GM12878 (cell line): ENCODE measurements at regions not wholly inside any gene's neighbourhood (a gene's known extent, or its start where the extent isn't known, plus 50 kb on each side); places are given as distances from the start of the nearest gene placed in this dataset.

Experiments
- ATAC-seq: fragments of 200-7000 bp; cut with Tn5 transposase; 3 replicates; pipeline ENCODE4 v1.9.1; 2020; ENCODE audit warnings: mild to moderate bottlenecking, moderate library complexity
- BruUV-seq: library from RNA; stranded (reverse); fragments of 400-500 nt; replicated peaks from 2 replicates; lab custom pipeline; 2021; lab: Mats Ljungman, UMichigan
- CTCF ChIA-PET: fragments of 300-600 bp; sonication (Branson Sonifier 250); formaldehyde crosslinking; extraction: SDS; loops from one replicate; lab custom pipeline; 2021; ENCODE audit warnings: inconsistent platforms; lab: Yijun Ruan, JAX
- POLR2A ChIA-PET: fragments of 350-600 bp; formaldehyde crosslinking; extraction: SDS; loops from one replicate; lab custom pipeline; 2021; ENCODE audit warnings: inconsistent platforms; lab: Charles Lee
- RAD21 ChIA-PET: fragments of 300-600 bp; sonication (Branson Sonifier 250); formaldehyde crosslinking; loops from one replicate; lab custom pipeline; 2023; ENCODE audit warnings: antibody characterized with exemption; ENCODE audit not compliant: unreplicated experiment; lab: Charles Lee
- SMC1A ChIA-PET: fragments of 300-600 bp; sonication (Branson Sonifier 250); formaldehyde crosslinking; loops from one replicate; lab custom pipeline; 2023; ENCODE audit not compliant: unreplicated experiment, uncharacterized antibody; lab: Charles Lee
- DNase-seq: peaks from one replicate; pipeline ENCODE4 v3.0.0-alpha.2; 2011; ENCODE audit warnings: low read depth, low spot score
- FAIRE-seq: peaks from 3 replicates; lab custom pipeline; 2011; peaks lifted over from hg19 to GRCh38; lab: Jason Lieb, UNC
- H2AFZ ChIP-seq: 2 replicates; pipeline ENCODE4 v1.6.0; 2011; ENCODE audit warnings: low read depth, low read length, control low read depth; ENCODE audit not compliant: control insufficient read depth
- H3K27ac ChIP-seq: 2 replicates; pipeline ENCODE4 v1.5.1; 2011; ENCODE audit warnings: control low read depth; ENCODE audit not compliant: control insufficient read depth, insufficient read depth
- H3K27me3 ChIP-seq, 2 experiments: replicated peaks in 1 of 2; 2 replicates each; pipeline versions ENCODE4 v1.6.0 to v1.6.1; 2011; ENCODE audit warnings: low read length in 1 of 2; ENCODE audit not compliant: control insufficient read depth in 2 of 2, insufficient read depth in 2 of 2
- H3K36me3 ChIP-seq, 2 experiments: 2 replicates each; pipeline ENCODE4 v1.5.1; 2011; ENCODE audit warnings: low read length in 1 of 2; ENCODE audit not compliant: control insufficient read depth in 2 of 2, insufficient read depth in 2 of 2
- H3K4me1 ChIP-seq: 2 replicates; pipeline ENCODE4 v1.6.1; 2011; ENCODE audit warnings: mild to moderate bottlenecking, low read length, moderate library complexity, mixed read lengths; ENCODE audit not compliant: control insufficient read depth, insufficient read depth
- H3K4me2 ChIP-seq: 2 replicates; pipeline ENCODE4 v1.6.0; 2011; ENCODE audit warnings: control low read depth; ENCODE audit not compliant: control insufficient read depth, insufficient read depth
- H3K4me3 ChIP-seq: fragments of 200-600 bp; sonication (generic); 2 replicates; pipeline ENCODE4 v1.5.1; 2016
- H3K79me2 ChIP-seq: 2 replicates; pipeline ENCODE4 v1.6.0; 2011; ENCODE audit warnings: low read length; ENCODE audit not compliant: control insufficient read depth, insufficient read depth
- H3K9ac ChIP-seq: 2 replicates; pipeline ENCODE4 v1.8.0; 2011; ENCODE audit warnings: low read length, control low read depth, mixed read lengths; ENCODE audit not compliant: control insufficient read depth, insufficient read depth
- H3K9me3 ChIP-seq: replicated peaks from 3 replicates; pipeline ENCODE4 v1.5.1; 2011; ENCODE audit warnings: mild to moderate bottlenecking, low read length; ENCODE audit not compliant: control insufficient read depth, insufficient read depth
- H4K20me1 ChIP-seq: 2 replicates; pipeline ENCODE4 v1.6.0; 2011; ENCODE audit not compliant: control insufficient read depth, insufficient read depth
- BACH1 ChIP-seq: fragments of 450-650 bp; IDR thresholded peaks from 2 replicates; pipeline ENCODE4 v1.6.1; 2017; ENCODE audit warnings: mild to moderate bottlenecking, borderline replicate concordance
- CBX3 ChIP-seq: fragments of 200-600 bp; sonication (generic); IDR thresholded peaks from 2 replicates; pipeline ENCODE4 v1.6.1; 2016; ENCODE audit warnings: low read depth, borderline replicate concordance
- CBX5 ChIP-seq: sonication (generic); IDR thresholded peaks from 2 replicates; pipeline ENCODE4 v1.6.1; 2016; ENCODE audit warnings: low read depth, moderate library complexity, mild to moderate bottlenecking, inconsistent platforms
- CEBPB ChIP-seq, 2 experiments: fragments of 150-350 bp in 1 of 2; IDR thresholded peaks; 2 replicates each; pipeline ENCODE4 v1.6.1; 2012 to 2014; ENCODE audit warnings: low read depth in 2 of 2, low read length in 2 of 2, borderline replicate concordance in 1 of 2, inconsistent platforms in 1 of 2
- CREB1 ChIP-seq: IDR thresholded peaks from 2 replicates; pipeline ENCODE4 v1.6.1; 2012; ENCODE audit warnings: low read depth, mild to moderate bottlenecking, inconsistent platforms
- ETV6 ChIP-seq, 2 experiments: fragments of 450-650 bp in 1 of 2; IDR thresholded peaks in 1 of 2; conservative IDR thresholded peaks in 1 of 2; 2 replicates each; pipeline ENCODE4 v1.6.1; 2014; ENCODE audit warnings: antibody characterized with exemption in 1 of 2, borderline replicate concordance in 1 of 2, low read depth in 1 of 2, mild to moderate bottlenecking in 1 of 2, moderate library complexity in 1 of 2
- EZH2 ChIP-seq: IDR thresholded peaks from 2 replicates; pipeline ENCODE4 v1.6.1; 2012; ENCODE audit warnings: low read depth, mild to moderate bottlenecking, control low read depth, inconsistent platforms, low read length, borderline replicate concordance; ENCODE audit not compliant: control insufficient read depth
- RELA ChIP-seq: fragments of 450-650 bp; IDR thresholded peaks from 2 replicates; pipeline ENCODE4 v1.8.0; 2014; ENCODE audit warnings: borderline replicate concordance; ENCODE audit not compliant: partially characterized antibody
- SIX5 ChIP-seq: IDR thresholded peaks from 2 replicates; pipeline ENCODE4 v1.6.1; 2011; ENCODE audit warnings: mild to moderate bottlenecking, low read depth, low read length, moderate library complexity; ENCODE audit not compliant: severe bottlenecking
- TAF1 ChIP-seq: IDR thresholded peaks from 2 replicates; pipeline ENCODE4 v1.6.1; 2011; ENCODE audit warnings: mild to moderate bottlenecking, low read depth, low read length, borderline replicate concordance
- USF1 ChIP-seq: IDR thresholded peaks from 2 replicates; pipeline ENCODE4 v1.6.1; 2011; ENCODE audit warnings: borderline replicate concordance, low read depth, mild to moderate bottlenecking, moderate library complexity, mixed read lengths, low read length; ENCODE audit not compliant: insufficient read depth; ENCODE audit errors: extremely low read length
- YBX1 ChIP-seq: fragments of 450-650 bp; IDR thresholded peaks from 2 replicates; pipeline ENCODE4 v1.6.1; 2016; ENCODE audit warnings: antibody characterized with exemption
- YY1 ChIP-seq: IDR thresholded peaks from 2 replicates; pipeline ENCODE4 v1.6.1; 2011; ENCODE audit warnings: low read depth, mild to moderate bottlenecking, low read length
- WGBS: methylation state at CpG from one replicate; pipeline ENCODE4 v1.1.6; 2016; ENCODE audit warnings: low lambda C conversion rate; ENCODE audit not compliant: insufficient replicate concordance, insufficient coverage; ENCODE audit errors: missing lambda C conversion rate; 5-methylcytosine and 5-hydroxymethylcytosine counted together
- in situ Hi-C: fragments of 300-500 bp; cut with MboI; formaldehyde crosslinking; loops from 9 replicates; pipeline ENCODE4 v1.14.3; 2018; ENCODE audit warnings: mixed read lengths
- intact Hi-C: fragments of 100-400 bp; cut with micrococcal nuclease; formaldehyde crosslinking; loops from one replicate; pipeline ENCODE4 v1.14.2; 2022; ENCODE audit not compliant: unreplicated experiment

- Histone ChIP-seq H3K9ac (no peak overlapping the region), H3K79me2 (no peaks in the 10 kb centered on the region), H3K27ac (no peak overlapping the region), H3K9me3 (no peaks in the 10 kb centered on the region), H2AFZ (no peak overlapping the region), H3K4me2 (no peak overlapping the region), H3K4me3 (no peak overlapping the region), H3K4me1 (no peaks in the 10 kb centered on the region), H4K20me1 (no peaks in the 10 kb centered on the region), H3K36me3 (no peaks in the 10 kb centered on the region), H3K27me3 (no peaks in the 10 kb centered on the region)
- ChIA-PET SMC1A (no interaction called here), RAD21 (no interaction called here), CTCF (no interaction called here), POLR2A (no interaction called here)
- in situ Hi-C loops: no loop called here
- intact Hi-C loops: no loop called here
- TF ChIP-seq YY1: no peak
- no peak for TF ChIP-seq RELA
- TF ChIP-seq CREB1: no peak
- no peak for TF ChIP-seq SIX5
- TF ChIP-seq CEBPB (IDR thresholded peaks at IDR 0.05; ENCODE audit: borderline replicate concordance in 1 of 2, low read depth in 2 of 2, low read length in 2 of 2): no peak
- TF ChIP-seq YBX1: no peak
- TF ChIP-seq CBX5: no peak
- no peak for TF ChIP-seq USF1
- no peak for TF ChIP-seq ETV6 (conservative IDR thresholded peaks at IDR 0.05 in 1 of 2, IDR thresholded peaks at IDR 0.05 in 1 of 2; ENCODE audit: borderline replicate concordance in 1 of 2, low read depth in 1 of 2)
- no peak for TF ChIP-seq BACH1
- no peak for TF ChIP-seq EZH2
- no peak for TF ChIP-seq TAF1
- no peak for TF ChIP-seq CBX3
- FAIRE-seq: no peak
- BruUV-seq: no TSS peak
- WGBS: 11% methylated on average over 2 of the region's 2 CpGs
- ATAC-seq: no peak
- no peak for DNase-seq
Observed at GRCh38 chr2:75982719-75983118, 272.0 kb upstream of the GCFC2 start.
